HG03280 (cell line): ENCODE measurements at regions not wholly inside any gene's neighbourhood (a gene's known extent, or its start where the extent isn't known, plus 50 kb on each side); places are given as distances from the start of the nearest gene placed in this dataset.
"Not testable (repeated sequence)": the region's sequence is repeated elsewhere in the genome, so short reads cannot be mapped to it uniquely, and the experiment has no call there.

Experiments
- ATAC-seq: cut with Tn5 transposase; IDR thresholded peaks from one replicate; pipeline ENCODE4 v1.9.1; 2021; ENCODE audit warnings: mild to moderate bottlenecking, moderate library complexity; ENCODE audit not compliant: unreplicated experiment

DNA sequence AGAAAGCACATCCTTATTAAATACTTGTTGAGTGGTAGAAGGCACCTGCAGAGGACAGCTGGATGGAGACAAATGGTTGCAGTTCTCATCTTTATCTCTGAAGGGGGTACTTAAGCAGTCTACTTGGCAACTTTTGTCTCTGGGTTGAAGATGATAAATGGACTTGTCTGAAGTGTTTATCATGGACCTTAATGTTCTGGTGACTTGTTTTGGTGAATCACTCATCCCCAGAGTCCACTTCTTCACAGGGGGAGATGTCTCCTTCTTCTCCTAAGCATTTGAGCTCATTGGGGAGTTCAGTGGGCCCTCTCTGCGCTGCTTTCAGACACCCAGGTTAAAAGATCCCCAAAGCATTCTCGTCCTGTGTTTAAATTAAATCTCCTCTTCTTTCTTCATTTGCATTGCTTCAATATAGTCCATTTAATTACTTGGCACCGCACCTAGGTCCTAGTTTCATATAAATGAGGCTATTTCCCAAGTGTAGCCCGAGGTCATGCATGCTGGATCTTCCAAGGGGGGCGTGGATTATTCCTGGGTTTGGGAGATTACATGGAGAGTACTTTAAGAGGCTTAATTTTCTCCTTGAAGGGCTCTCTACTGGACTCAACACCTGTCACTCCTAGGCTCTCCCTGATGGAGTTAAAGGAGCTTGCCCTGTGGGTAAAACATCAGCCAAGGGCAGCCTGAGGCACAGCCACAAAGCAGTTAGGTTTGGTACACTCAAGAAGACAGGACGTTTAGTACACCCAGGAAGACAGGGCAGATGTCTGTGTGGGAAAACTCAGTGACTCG is 239.3 kb upstream of the C2CD4B start:
- ATAC-seq, result no peak

GRCh38 chr15:62406305-62406891 is 241.3 kb upstream of the C2CD4B start:
- no peak for ATAC-seq

GRCh38 chr15:62407216-62407615 is 242.1 kb upstream of the C2CD4B start:
- ATAC-seq, result no peak

DNA sequence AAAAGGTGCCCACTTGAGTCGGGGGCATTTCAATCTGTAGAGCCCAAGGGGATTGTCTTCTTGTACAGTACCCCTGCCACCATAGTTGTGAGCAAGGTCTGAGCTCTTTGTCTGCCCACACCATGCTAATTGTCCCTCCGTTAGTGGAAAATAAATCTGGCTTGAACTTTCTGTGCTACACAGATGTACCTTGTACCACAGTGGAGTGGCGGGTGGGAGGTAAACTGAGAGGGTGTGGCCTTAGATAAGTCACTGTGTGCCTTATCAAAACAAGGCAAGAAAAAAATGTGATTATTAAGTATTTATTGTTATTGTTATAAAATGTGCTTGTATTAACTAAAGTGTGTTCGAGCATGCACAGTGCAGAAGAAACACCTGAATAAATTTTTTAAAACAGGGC is 242.9 kb upstream of the C2CD4B start:
- no peak for ATAC-seq

GRCh38 chr15:62409466-62409865 is 244.4 kb upstream of the C2CD4B start:
- ATAC-seq, result no peak

DNA sequence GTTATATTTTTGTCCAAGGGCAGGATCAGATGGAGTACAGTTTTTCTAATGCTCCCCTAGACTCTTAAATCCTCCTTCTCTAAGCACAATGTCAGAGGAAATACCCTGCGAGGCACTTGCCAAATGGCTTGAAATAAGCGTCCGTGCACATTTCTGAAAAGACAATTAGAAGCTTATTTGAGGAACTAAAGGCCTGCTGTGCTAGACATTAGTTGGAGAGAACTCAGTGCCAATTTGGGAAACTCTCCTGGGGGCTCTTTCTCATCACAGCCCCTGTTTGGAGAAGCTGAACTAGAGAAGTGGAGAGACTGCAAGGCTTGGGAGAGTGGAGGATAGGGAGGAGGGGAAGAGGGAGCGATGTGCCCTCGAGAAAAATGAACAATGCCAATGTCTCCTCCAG is 247.6 kb upstream of the C2CD4B start:
- ATAC-seq, result no peak

- no peak for ATAC-seq
Observed at GRCh38 chr15:62413153-62413552, 248.1 kb upstream of the C2CD4B start.

GRCh38 chr15:62413786-62414185 is 248.7 kb upstream of the C2CD4B start:
- no peak for ATAC-seq

DNA sequence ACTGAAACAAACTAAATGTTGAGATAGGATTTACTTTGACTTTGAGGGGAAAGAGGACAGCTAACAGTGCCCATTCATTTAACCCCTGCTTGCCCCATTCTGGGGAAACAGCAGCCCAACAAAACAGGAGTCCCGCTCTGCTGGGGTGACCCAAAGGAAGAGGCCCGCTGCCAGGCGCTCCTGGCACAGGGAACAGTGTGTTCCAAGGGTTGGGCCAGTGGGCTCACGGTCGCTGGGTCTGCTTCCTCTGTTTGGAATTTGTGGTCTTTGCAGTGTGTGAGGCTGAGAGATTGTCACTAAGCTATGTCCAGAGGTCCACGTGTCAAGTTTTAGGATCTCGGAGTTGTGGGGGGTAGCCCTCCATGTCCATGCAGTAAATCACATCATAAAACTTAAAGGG is 250.4 kb upstream of the C2CD4B start:
- no peak for ATAC-seq

GRCh38 chr15:62416526-62416925 is 251.4 kb upstream of the C2CD4B start:
- no peak for ATAC-seq

GRCh38 chr15:62417439-62417838 is 252.4 kb upstream of the C2CD4B start:
- no peak for ATAC-seq

DNA sequence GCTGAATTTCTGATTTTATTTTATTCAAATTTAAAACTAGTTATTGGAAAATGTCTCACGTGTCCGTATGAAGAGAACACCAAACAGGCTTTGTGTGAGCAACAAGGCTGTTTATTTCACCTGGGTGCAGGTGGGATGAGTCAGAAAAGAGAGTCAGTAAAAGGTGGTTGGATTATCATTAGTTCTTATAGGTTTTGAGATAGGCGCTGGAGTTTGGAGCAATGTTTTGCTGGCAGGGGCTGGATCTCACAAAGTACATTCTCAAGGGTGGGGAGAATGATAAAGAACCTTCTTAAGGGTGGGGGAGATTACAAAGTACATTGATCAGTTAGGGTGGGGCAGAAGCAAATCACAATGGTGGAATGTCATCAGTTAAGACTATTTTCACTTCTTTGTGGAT is 253.4 kb upstream of the C2CD4B start:
- ATAC-seq, result not testable (repeated sequence)

DNA sequence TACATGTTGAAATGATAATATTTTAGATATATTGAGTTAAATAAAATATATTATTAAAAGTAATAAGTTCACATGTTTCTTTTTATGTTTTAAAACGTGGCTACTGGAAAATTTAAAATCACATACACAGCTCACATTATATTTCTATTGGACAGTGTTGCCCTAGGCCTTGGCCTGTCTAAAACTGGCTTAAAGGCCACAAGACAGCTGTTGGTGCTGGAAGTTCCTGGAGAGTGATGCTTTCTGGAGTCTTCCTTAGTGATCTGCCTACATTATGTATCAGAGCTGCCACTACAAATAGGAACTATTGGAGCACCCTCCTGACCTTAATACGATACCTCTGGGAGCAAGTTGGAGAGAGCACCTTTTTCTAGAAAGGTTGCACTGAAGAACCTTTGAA is 254.1 kb upstream of the C2CD4B start:
- no peak for ATAC-seq

GRCh38 chr15:62420371-62420770 is 255.3 kb upstream of the C2CD4B start:
- ATAC-seq, result not testable (repeated sequence)

GRCh38 chr15:62421289-62421688 is 256.2 kb upstream of the C2CD4B start:
- no peak for ATAC-seq

- ATAC-seq, result no peak
Observed at GRCh38 chr15:62426387-62426956, 261.4 kb upstream of the C2CD4B start.

DNA sequence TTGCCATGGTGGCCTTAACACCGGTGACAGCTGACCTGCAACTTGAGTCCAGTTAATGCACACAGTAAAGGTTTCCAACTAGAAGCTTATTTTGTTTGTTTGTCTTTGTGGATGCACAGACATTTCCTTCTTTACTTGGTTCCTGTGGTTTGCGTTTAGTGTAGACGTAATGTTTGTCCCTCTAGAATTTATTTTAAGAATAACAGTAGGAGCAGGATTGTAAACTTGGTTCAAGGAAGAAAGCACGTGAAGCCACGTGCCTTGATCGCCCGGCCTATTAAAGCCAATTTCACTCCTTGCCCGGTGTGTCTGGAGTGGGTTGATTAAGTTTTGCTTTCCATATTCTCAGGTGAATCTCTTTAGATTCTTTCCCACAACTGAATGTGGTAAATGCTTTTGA is 263.2 kb upstream of the C2CD4B start:
- ATAC-seq, result no peak

DNA sequence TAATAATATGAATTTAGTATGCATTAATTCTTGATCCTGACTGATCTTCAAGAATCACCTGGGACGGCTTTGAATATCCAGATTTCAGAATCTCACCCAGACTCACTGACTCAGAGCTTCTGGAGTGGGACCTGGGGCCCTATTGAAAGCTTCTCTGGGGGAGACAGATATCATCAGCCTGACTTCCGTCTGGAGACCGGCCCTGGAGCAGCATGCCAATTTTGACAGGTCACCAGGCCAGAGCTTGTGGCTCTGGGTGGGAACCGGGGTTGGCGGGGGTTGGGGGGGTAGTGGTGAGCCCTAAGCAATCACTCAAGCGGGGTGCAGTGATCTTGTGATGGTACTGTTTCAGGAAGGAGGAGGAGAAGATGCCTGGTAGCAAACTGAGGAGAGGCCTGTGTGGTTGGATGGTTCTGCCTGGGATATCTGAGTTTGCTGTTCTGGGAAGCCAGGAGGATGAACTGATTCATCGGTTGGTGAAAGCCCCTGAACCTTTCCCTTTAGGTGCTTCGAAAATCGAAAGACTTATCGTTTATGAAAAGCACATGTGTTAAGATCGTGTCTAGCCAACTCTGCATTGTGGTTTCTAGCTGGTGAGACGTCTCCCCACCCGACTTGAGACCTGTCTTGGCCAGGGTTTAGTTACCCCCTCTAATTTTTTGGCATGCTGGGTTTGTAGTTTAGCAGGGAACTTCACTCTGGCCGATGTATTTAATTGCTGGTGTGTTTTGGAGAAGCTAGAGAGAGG is 263.9 kb upstream of the C2CD4B start:
- ATAC-seq, result no peak

- no peak for ATAC-seq
Observed at GRCh38 chr15:62430056-62430455, 265.0 kb upstream of the C2CD4B start.

DNA sequence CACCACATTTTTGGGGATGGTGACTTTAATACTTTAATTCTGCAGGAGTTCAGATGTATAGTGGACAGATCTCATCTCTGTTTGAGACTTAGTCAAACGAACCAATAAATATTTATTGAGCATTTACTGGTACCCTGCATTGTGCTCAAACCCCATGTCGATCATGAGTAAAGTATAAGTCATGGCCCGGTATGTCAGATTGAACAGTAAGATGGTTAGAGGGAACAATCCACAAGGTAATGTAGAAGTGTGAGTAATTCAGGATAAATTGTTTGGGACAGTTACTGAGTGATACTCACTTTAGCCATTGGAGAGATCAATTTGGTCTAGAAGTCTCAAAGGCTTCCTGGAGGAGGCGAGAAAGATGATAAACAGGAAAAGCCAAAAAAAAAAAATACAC is 265.5 kb upstream of the C2CD4B start:
- no peak for ATAC-seq

- no peak for ATAC-seq
Observed at GRCh38 chr15:62431008-62431797, 266.1 kb upstream of the C2CD4B start.
